ENCODE measurements at regions not wholly inside any gene's neighbourhood (a gene's known extent, or its start where the extent isn't known, plus 50 kb on each side); places are given as distances from the start of the nearest gene placed in this dataset.

GRCh38 chr3:44093531-44093930 is 148.2 kb upstream of the TOPAZ1 start:
- TF ChIP-seq POLR2A (IDR thresholded peaks at IDR 0.05; ENCODE audit: low read length) (no peak), GATA1 (IDR thresholded peaks at IDR 0.05; ENCODE audit: low read depth, low read length) (no peak)
